Stimulated activated memory B cell treated with anti-CD40 and anti-IgM and Interleukin-4, amounts not matched to agents 10 μg/mL and 1 μg/mL and 100 μg/mL, for 72 hours (primary cell): ENCODE measurements at regions not wholly inside any gene's neighbourhood (a gene's known extent, or its start where the extent isn't known, plus 50 kb on each side); places are given as distances from the start of the nearest gene placed in this dataset.

ENCODE experiments used
- ATAC-seq: fragments of 150-1000 bp; cut with Tn5 transposase; 2 replicates; pipeline ENCODE4 v1.10.0; 2021
- H3K27ac Mint-ChIP-seq: one replicate; pipeline ENCODE4 v1.8.0; 2022; ENCODE audit warnings: mild to moderate bottlenecking, mixed read lengths
- H3K27me3 Mint-ChIP-seq: one replicate; pipeline ENCODE4 v1.8.0; 2022; ENCODE audit warnings: mixed read lengths
- H3K36me3 Mint-ChIP-seq: one replicate; pipeline ENCODE4 v1.8.0; 2022; ENCODE audit warnings: mixed read lengths
- H3K4me1 Mint-ChIP-seq: one replicate; pipeline ENCODE4 v1.8.0; 2022; ENCODE audit warnings: mixed read lengths
- H3K4me3 Mint-ChIP-seq: one replicate; pipeline ENCODE4 v1.8.0; 2022; ENCODE audit warnings: mild to moderate bottlenecking, moderate library complexity, mixed read lengths
- H3K9me3 Mint-ChIP-seq: one replicate; pipeline ENCODE4 v1.8.0; 2022; ENCODE audit warnings: mixed read lengths

GRCh38 chr1:209326831-209327230, 256.7 kb upstream of the CAMK1G start:
- Mint-ChIP-seq H3K27ac (no peak overlapping the region), H3K4me3 (no peak overlapping the region), H3K27me3 (no peaks in the 10 kb centered on the region), H3K4me1 (no peaks in the 10 kb centered on the region), H3K9me3 (peaks cover 3% of the 10 kb centered on the region), H3K36me3 (no peaks in the 10 kb centered on the region)
- ATAC-seq: no peak

DNA sequence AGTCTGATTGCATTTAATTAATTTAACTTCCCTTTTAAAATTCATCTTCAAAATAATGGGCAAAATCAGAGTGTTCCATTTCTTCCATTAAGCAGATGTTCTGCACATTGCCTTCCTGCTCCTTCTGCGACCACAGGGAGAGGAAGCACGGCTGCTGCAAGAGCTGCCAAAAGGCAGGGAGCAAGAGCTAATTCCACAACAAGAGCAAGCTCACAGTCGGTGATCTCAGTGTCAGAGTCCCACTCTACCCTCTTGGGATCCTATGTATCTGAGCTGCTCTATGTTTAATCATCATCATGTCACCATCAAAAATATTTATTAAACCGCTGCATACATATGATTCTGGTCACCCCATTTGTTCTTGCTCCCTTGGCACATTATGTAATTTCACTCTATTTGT, 255.3 kb upstream of the CAMK1G start:
- H3K4me1 Mint-ChIP-seq: no peaks in the 10 kb centered on the region
- H3K36me3 Mint-ChIP-seq: no peaks in the 10 kb centered on the region
- H3K27ac Mint-ChIP-seq: no peak overlapping the region
- no peaks in the 10 kb centered on the region for H3K27me3 Mint-ChIP-seq
- no peak overlapping the region for H3K4me3 Mint-ChIP-seq
- no peak for ATAC-seq
- H3K9me3 Mint-ChIP-seq: peaks cover 2% of the 10 kb centered on the region

- Mint-ChIP-seq H3K27ac (no peak overlapping the region), H3K9me3 (no peaks in the 10 kb centered on the region), H3K4me1 (no peaks in the 10 kb centered on the region), H3K27me3 (no peaks in the 10 kb centered on the region), H3K36me3 (no peaks in the 10 kb centered on the region), H3K4me3 (no peak overlapping the region)
- no peak for ATAC-seq
These were observed 248.3 kb upstream of the CAMK1G start for GRCh38 chr1:209335178-209335577.

- no peaks in the 10 kb centered on the region for H3K9me3 Mint-ChIP-seq
- no peaks in the 10 kb centered on the region for H3K4me1 Mint-ChIP-seq
- ATAC-seq: no peak
- no peak overlapping the region for H3K27ac Mint-ChIP-seq
- no peaks in the 10 kb centered on the region for H3K27me3 Mint-ChIP-seq
- H3K4me3 Mint-ChIP-seq: no peak overlapping the region
- H3K36me3 Mint-ChIP-seq: no peaks in the 10 kb centered on the region
These were observed 242.4 kb upstream of the CAMK1G start for GRCh38 chr1:209341146-209341545.

DNA sequence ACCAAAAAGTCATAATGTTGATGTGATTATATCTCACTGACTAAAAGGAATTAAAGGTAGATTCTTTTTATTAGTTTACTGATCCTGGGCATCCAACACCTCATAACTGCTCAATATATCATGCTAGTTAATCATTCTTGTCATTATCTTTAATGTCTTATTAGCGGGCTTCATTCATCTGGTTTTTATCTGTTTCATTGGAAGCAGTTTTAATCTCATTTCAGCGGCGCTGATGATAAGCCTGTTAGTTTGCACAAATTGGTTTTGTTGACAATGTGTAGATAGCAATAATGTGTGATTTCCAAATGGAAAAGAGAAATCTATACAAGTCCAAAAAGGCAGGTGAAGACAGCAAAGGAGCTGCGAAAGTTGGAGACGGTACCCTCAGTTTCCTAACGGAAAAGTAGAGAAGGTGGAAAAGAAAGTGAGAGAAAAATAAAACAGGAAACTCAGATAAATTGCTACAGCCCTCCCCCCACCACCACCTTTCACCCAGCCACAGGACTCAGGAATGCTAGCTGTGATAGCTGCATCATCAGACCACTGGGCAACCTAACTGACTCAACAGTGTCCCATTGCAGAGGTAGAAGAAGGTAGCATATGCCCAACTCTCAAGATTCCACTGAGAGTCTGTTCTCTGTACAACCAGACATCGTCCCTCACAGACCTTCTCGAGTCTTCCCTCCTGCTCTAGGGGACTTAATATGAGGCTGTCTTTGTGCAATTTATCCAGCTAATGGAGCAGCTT, 241.7 kb upstream of the CAMK1G start:
- Mint-ChIP-seq H3K4me1 (no peaks in the 10 kb centered on the region), H3K27ac (no peak overlapping the region), H3K36me3 (no peaks in the 10 kb centered on the region), H3K27me3 (peaks cover 5% of the 10 kb centered on the region), H3K4me3 (no peak overlapping the region), H3K9me3 (no peaks in the 10 kb centered on the region)
- ATAC-seq: no peak

DNA sequence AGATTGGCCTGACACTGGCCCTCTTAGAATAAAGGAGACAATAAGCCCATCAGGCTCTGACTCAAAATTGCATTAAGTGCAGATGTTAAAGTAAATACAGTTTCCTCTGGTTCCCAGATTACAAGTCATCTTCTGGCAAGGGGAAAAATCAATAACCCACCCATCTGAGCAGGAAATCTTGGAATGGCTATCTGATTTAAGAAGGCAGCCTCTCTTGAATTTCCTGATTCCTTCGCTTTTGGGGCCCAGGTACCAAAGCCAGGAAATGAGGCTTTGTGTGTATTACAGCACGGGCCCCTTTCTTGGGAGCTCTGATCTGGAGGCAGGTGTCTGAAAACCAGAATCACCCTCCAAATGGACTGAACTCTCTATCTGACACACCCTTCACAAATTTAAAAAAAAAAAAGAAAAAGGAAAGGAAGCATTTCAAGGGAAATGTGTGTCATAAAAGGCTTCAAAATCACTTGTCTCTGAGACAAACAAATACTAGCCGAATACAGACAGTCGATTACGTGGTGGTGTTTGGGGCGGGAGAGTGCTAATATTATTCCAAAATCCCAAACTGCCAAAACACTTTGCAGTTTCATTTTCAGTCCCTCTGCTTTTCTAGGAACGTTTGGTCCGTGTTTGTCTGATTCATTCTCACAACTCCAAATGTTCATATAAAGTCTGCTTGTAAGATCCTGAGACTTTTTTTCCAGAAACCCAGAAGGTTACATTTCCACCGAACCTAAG, 240.9 kb upstream of the CAMK1G start:
- no peaks in the 10 kb centered on the region for H3K9me3 Mint-ChIP-seq
- ATAC-seq: no peak
- H3K27ac Mint-ChIP-seq: no peak overlapping the region
- H3K4me3 Mint-ChIP-seq: no peak overlapping the region
- peaks cover 9% of the 10 kb centered on the region for H3K27me3 Mint-ChIP-seq
- no peaks in the 10 kb centered on the region for H3K36me3 Mint-ChIP-seq
- no peaks in the 10 kb centered on the region for H3K4me1 Mint-ChIP-seq

GRCh38 chr1:209343511-209343910, 240.0 kb upstream of the CAMK1G start:
- Mint-ChIP-seq H3K4me3 (no peak overlapping the region), H3K27ac (no peak overlapping the region), H3K27me3 (peaks cover 9% of the 10 kb centered on the region), H3K4me1 (no peaks in the 10 kb centered on the region), H3K9me3 (no peaks in the 10 kb centered on the region), H3K36me3 (no peaks in the 10 kb centered on the region)
- ATAC-seq: no peak

- H3K9me3 Mint-ChIP-seq: no peaks in the 10 kb centered on the region
- H3K36me3 Mint-ChIP-seq: no peaks in the 10 kb centered on the region
- H3K4me1 Mint-ChIP-seq: no peaks in the 10 kb centered on the region
- peaks cover 9% of the 10 kb centered on the region for H3K27me3 Mint-ChIP-seq
- H3K4me3 Mint-ChIP-seq: no peak overlapping the region
- no peak overlapping the region for H3K27ac Mint-ChIP-seq
- ATAC-seq: no peak
These were observed 239.4 kb upstream of the CAMK1G start for GRCh38 chr1:209344156-209344555.

DNA sequence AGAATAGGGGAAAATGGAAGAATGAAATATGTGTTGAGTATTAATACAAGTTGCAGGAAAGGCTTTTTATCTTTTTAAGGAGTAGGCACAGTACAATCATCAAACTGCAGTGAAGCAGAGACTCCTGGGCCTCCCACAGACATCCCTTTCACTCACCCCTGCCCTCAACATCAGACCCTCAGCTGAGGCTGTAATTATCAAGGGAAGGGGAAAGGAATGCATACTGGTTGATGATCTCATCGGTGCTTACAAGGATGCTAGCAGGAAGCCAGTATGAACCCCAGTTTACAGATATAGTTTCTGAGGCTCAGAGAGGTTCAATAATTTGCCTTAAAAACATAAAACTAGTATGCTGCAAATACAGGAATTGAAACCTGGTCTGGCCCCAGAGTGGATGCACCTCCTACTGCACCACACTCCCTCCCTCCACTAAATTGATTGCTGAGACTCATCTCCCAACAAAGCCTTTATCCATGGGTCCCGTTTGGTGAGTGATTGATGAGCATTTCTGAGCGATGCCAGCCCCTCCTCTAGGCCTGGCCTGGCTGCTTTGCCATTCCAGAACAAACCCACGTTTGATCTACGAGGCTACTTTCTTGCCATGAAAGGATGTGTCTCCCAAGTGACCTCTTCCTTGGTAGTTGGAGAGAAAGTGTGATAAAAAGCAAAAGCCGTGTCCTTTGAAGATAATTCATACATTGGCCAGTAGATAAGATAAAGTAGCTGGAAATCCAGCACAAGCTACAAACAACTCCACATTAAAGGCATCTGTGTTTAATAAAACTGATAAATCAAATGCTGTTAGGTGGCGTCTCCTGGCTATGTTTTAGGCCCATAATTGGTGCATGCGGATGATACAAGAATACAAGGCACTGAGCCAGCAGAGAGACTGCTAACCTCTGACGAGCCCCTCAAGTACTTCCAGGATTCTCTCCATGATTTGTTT, 233.9 kb upstream of the CAMK1G start:
- peaks cover 9% of the 10 kb centered on the region for H3K27me3 Mint-ChIP-seq
- no peaks in the 10 kb centered on the region for H3K36me3 Mint-ChIP-seq
- no peak for ATAC-seq
- H3K4me1 Mint-ChIP-seq: no peaks in the 10 kb centered on the region
- H3K9me3 Mint-ChIP-seq: no peaks in the 10 kb centered on the region
- no peak overlapping the region for H3K27ac Mint-ChIP-seq
- H3K4me3 Mint-ChIP-seq: no peak overlapping the region

DNA sequence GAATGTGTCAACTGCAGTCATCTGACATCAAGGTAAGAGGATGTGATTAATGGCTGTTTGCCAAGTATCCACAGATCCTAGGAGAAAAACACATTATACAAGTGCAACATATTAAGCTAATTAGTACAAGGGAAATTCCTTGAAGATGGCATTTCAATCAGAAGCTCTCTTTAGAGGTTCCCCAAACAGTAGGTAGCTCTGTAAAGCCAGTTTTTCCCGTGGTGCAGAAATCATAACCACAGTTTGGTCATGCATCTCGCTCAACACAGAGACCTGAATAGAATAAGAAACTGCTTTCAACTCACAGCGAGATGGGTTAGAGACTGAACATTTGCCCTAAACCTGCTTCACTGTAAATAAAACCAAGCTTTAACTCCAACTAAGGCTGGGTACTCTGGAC, 230.5 kb upstream of the CAMK1G start:
- no peaks in the 10 kb centered on the region for H3K36me3 Mint-ChIP-seq
- no peak overlapping the region for H3K27ac Mint-ChIP-seq
- no peaks in the 10 kb centered on the region for H3K27me3 Mint-ChIP-seq
- H3K4me1 Mint-ChIP-seq: no peaks in the 10 kb centered on the region
- ATAC-seq: no peak
- no peaks in the 10 kb centered on the region for H3K9me3 Mint-ChIP-seq
- H3K4me3 Mint-ChIP-seq: no peak overlapping the region

DNA sequence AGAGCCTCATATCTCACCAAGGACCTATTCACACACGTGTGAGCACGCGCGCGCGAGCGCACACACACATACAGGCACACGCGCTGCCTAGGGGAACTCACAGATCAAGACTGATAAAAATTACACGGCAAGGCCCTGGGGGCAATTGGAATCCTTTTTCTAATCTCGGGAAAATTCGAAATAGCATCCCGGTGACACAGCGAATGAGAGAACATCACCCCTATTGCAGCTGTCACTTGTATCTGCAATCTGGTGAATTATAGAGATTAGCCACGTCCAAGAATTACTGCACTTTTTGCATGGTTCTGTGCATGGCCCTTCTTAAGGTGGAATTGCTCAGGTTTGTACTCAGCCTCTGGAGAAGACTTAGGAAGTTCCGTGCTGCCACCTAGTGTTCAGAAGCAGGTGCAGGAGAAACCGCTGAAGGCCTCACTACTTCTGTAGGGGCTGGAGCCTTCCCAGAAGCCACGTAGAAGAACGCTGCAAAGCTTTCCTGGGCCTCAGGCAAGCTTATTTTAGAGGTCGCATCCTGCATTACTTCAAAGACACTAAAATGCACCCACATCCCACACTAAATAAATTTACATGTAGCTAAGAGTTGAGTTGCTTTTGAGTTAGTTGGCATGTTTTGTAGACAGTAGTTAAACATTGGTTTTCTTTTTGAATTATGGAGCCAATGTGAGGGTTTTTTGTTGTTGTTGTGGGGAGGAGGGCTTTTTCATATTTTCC, 229.2 kb upstream of the CAMK1G start:
- peak; percentile 65 for ATAC-seq
- Mint-ChIP-seq H3K27me3 (no peaks in the 10 kb centered on the region), H3K4me3 (no peak overlapping the region)

GRCh38 chr1:209354840-209355165, 228.7 kb upstream of the CAMK1G start:
- no peaks in the 10 kb centered on the region for H3K36me3 Mint-ChIP-seq
- H3K4me1 Mint-ChIP-seq: no peaks in the 10 kb centered on the region
- no peak overlapping the region for H3K4me3 Mint-ChIP-seq
- ATAC-seq: no peak
- no peaks in the 10 kb centered on the region for H3K27me3 Mint-ChIP-seq
- H3K9me3 Mint-ChIP-seq: no peaks in the 10 kb centered on the region
- no peak overlapping the region for H3K27ac Mint-ChIP-seq

More for the DNA sequence above, 229.2 kb upstream of the CAMK1G start:
- no peaks in the 10 kb centered on the region for H3K36me3 Mint-ChIP-seq
- no peak overlapping the region for H3K27ac Mint-ChIP-seq
- no peaks in the 10 kb centered on the region for H3K4me1 Mint-ChIP-seq
- no peaks in the 10 kb centered on the region for H3K9me3 Mint-ChIP-seq

- Mint-ChIP-seq H3K36me3 (no peaks in the 10 kb centered on the region), H3K4me1 (no peaks in the 10 kb centered on the region), H3K27ac (no peak overlapping the region), H3K4me3 (no peak overlapping the region), H3K27me3 (no peaks in the 10 kb centered on the region), H3K9me3 (no peaks in the 10 kb centered on the region)
- no peak for ATAC-seq
These were observed 228.1 kb upstream of the CAMK1G start for GRCh38 chr1:209355415-209355814.

DNA sequence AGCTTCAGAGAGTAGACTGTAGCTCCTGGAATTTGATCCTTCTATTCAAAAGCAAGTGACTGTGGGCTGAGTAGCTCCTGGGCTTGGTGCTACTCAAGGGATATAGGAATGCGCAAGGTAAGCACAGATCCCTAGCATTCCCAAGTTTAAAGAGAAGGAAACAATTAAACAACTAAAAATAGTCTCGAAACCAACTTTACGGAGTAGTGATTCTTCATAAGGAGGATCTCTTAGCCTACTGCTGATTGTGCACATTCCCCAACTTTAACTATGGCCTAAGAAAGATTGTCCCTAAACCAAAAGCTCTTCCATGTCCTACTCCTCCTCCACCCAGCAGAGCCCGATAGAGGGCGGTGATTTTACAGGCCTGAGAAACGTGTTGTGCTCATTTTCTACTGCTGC, 226.5 kb upstream of the CAMK1G start:
- H3K27me3 Mint-ChIP-seq: no peaks in the 10 kb centered on the region
- no peaks in the 10 kb centered on the region for H3K36me3 Mint-ChIP-seq
- H3K27ac Mint-ChIP-seq: no peak overlapping the region
- no peaks in the 10 kb centered on the region for H3K9me3 Mint-ChIP-seq
- no peak for ATAC-seq
- H3K4me3 Mint-ChIP-seq: no peak overlapping the region
- H3K4me1 Mint-ChIP-seq: no peaks in the 10 kb centered on the region

GRCh38 chr1:209363112-209363511, 220.4 kb upstream of the CAMK1G start:
- Mint-ChIP-seq H3K4me1 (no peaks in the 10 kb centered on the region), H3K9me3 (no peaks in the 10 kb centered on the region), H3K27me3 (no peaks in the 10 kb centered on the region), H3K4me3 (no peak overlapping the region), H3K27ac (no peak overlapping the region), H3K36me3 (no peaks in the 10 kb centered on the region)
- no peak for ATAC-seq
